OCI-LY3 (cell line): ENCODE measurements at regions not wholly inside any gene's neighbourhood (a gene's known extent, or its start where the extent isn't known, plus 50 kb on each side); places are given as distances from the start of the nearest gene placed in this dataset.

ENCODE experiments used
- EZH2phosphoT487 ChIP-seq: fragments of 200-600 bp; shearing (Covaris generic); IDR thresholded peaks from 2 replicates; pipeline ENCODE4 v1.6.1; 2018; ENCODE audit warnings: antibody characterized with exemption, mixed run types, low read depth
- TF ChIP-seq, protein P1 (sequence below): fragments of 200-600, 300-600 bp; sonication (generic); IDR thresholded peaks from 2 replicates; pipeline ENCODE4 v1.5.1; 2014; ENCODE audit warnings: antibody characterized with exemption, low read length, low read depth

DNA sequence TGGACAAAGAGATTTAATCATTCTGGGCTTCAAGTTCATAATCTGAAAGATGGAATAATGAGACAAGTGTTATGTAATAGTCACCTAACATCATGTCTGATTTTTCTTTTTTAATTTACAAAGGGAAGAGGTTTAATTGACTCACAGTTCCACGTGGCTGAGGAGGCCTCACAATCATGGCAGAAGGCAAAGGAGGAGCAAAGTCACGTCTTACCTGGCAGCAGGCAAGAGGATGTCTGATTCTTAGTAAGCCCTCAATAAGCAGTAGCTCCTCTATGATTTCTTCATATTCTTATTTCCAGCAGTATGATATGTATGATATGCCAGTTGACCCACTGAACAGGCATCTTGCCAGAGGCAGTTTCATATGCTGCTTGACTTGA is 152.7 kb downstream of the S1PR1 start:
- TF ChIP-seq, protein P1, sequence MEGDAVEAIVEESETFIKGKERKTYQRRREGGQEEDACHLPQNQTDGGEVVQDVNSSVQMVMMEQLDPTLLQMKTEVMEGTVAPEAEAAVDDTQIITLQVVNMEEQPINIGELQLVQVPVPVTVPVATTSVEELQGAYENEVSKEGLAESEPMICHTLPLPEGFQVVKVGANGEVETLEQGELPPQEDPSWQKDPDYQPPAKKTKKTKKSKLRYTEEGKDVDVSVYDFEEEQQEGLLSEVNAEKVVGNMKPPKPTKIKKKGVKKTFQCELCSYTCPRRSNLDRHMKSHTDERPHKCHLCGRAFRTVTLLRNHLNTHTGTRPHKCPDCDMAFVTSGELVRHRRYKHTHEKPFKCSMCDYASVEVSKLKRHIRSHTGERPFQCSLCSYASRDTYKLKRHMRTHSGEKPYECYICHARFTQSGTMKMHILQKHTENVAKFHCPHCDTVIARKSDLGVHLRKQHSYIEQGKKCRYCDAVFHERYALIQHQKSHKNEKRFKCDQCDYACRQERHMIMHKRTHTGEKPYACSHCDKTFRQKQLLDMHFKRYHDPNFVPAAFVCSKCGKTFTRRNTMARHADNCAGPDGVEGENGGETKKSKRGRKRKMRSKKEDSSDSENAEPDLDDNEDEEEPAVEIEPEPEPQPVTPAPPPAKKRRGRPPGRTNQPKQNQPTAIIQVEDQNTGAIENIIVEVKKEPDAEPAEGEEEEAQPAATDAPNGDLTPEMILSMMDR = no peak
- TF ChIP-seq EZH2phosphoT487 = no peak
